Body of pancreas (tissue), 4 donors: ENCODE measurements at regions not wholly inside any gene's neighbourhood (a gene's known extent, or its start where the extent isn't known, plus 50 kb on each side); places are given as distances from the start of the nearest gene placed in this dataset.

Source experiments
- POLR2A ChIP-seq, 3 donors: fragments of 450-650 bp; IDR thresholded peaks; one replicate each; pipeline ENCODE4 v1.6.1; 2016; ENCODE audit warnings: antibody characterized with exemption in 3 of 3, mild to moderate bottlenecking in 2 of 3
- TF ChIP-seq, protein P1 (sequence below), 7 experiments: fragments of 450-650 bp in 4 of 7; fragments of 200-600 bp in 3 of 7; sonication (generic) in 3 of 7; IDR thresholded peaks; one replicate each; pipeline ENCODE4 v1.5.1; 2016 to 2019; ENCODE audit warnings: antibody characterized with exemption in 7 of 7

DNA sequence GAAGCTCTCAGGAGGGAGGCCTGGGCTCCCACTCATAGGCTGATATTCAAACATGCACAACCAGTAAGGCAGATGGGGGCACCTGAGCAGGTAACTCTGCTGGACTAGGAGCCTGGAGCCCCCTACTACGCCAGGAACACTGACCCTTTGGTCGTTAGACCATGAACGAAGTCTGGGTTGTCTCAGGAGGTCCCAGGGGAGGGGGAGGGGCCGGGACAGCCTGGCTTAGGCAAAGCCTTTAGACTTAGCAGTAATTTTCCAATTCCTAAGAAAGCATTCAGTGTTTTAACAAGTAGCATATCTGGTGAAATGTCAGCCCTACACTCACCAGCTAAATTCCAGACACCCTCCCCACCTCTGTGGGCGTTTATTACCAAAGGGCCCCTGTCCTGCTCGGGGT lies 67.4 kb upstream of the ST8SIA2 start:
- no peak for TF ChIP-seq POLR2A (IDR thresholded peaks at IDR 0.05)
- TF ChIP-seq, protein P1, sequence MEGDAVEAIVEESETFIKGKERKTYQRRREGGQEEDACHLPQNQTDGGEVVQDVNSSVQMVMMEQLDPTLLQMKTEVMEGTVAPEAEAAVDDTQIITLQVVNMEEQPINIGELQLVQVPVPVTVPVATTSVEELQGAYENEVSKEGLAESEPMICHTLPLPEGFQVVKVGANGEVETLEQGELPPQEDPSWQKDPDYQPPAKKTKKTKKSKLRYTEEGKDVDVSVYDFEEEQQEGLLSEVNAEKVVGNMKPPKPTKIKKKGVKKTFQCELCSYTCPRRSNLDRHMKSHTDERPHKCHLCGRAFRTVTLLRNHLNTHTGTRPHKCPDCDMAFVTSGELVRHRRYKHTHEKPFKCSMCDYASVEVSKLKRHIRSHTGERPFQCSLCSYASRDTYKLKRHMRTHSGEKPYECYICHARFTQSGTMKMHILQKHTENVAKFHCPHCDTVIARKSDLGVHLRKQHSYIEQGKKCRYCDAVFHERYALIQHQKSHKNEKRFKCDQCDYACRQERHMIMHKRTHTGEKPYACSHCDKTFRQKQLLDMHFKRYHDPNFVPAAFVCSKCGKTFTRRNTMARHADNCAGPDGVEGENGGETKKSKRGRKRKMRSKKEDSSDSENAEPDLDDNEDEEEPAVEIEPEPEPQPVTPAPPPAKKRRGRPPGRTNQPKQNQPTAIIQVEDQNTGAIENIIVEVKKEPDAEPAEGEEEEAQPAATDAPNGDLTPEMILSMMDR (IDR thresholded peaks at IDR 0.05), result no peak
